ENCODE measurements at regions not wholly inside any gene's neighbourhood (a gene's known extent, or its start where the extent isn't known, plus 50 kb on each side); places are given as distances from the start of the nearest gene placed in this dataset.

DNA sequence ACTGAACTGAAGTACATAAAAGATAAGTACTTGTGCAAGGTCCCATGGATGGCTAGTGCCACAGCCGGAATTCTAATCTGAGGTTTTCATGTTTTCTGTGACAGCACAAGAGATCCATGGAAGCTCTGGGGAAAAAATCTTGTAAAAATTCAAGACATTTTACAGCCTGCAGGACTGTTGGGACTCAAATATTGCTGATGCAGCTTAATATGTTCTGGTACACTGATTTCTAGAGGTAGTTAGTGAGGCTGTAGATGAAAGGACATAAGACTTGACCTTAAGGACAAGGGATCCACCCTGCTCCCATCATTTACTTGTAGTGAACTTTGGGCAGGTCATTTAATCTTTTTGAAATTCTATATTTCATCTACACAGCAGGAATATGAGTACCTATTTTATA is 390.4 kb downstream of the TLE4 start:
- DNase-seq (ENCODE audit: low read depth in 1 of 2, low spot score in 2 of 2) (no peak), FAIRE-seq (no peak)
- H2BK20ac ChIP-seq (ENCODE audit: low read length): no peak overlapping the region
- no peak overlapping the region for H2BK12ac ChIP-seq (ENCODE audit: low read depth, low read length)
- peaks cover 5 to 44% (median 24%) of the 10 kb centered on the region in 4 experiments for H3K27me3 ChIP-seq (replicated peaks in 1 of 4; ENCODE audit: control insufficient read depth in 3 of 4, extremely low read depth in 1 of 4, insufficient read depth in 3 of 4, low read length in 3 of 4)
- H3K79me2 ChIP-seq (ENCODE audit: control insufficient read depth in 1 of 2, insufficient read depth in 2 of 2, low read length in 2 of 2): no peaks in the 10 kb centered on the region
- H4K91ac ChIP-seq (replicated peaks; ENCODE audit: insufficient read length, low read length): no peak overlapping the region
- H3K4ac ChIP-seq (replicated peaks; ENCODE audit: insufficient read length, low read depth, low read length): no peak overlapping the region
- H3K4me2 ChIP-seq (ENCODE audit: insufficient read depth in 1 of 2, low read depth in 2 of 2, low read length in 2 of 2): no peak overlapping the region
- no peak overlapping the region for H2BK5ac ChIP-seq (ENCODE audit: low read depth, low read length)
- no peak overlapping the region for H3K4me3 ChIP-seq (ENCODE audit: extremely low read depth in 1 of 4, insufficient read depth in 2 of 4, low read depth in 3 of 4, low read length in 4 of 4)
- peaks cover 0 to 4% (median 1%) of the 10 kb centered on the region in 4 experiments; a peak in 2 of 7 replicates for H3K4me1 ChIP-seq (replicated peaks in 1 of 4; ENCODE audit: control insufficient read depth in 3 of 4, insufficient read depth in 4 of 4, low read length in 3 of 4)
- no peak overlapping the region for H4K5ac ChIP-seq (ENCODE audit: insufficient read length, low read depth, low read length)
- no peak overlapping the region for H2AK5ac ChIP-seq (ENCODE audit: low read depth, low read length)
- H3K23ac ChIP-seq (ENCODE audit: insufficient read length): no peak overlapping the region
- no peaks in the 10 kb centered on the region for H4K20me1 ChIP-seq (replicated peaks in 1 of 2; ENCODE audit: control insufficient read depth in 1 of 2, insufficient read depth in 2 of 2, low read length in 2 of 2)
- no peak overlapping the region for H2AFZ ChIP-seq (ENCODE audit: low read length)
- ChIA-PET POLR2A (ENCODE audit: partially characterized antibody) (no interaction called here), CTCF (ENCODE audit: partially characterized antibody) (interaction anchor here (1.1 kb wide), 1 partner anchor 9 kb away, joined by 3 read pairs; no protein-coding TSS in a partner anchor)
- WGBS, 2 experiments (ENCODE audit: extremely low coverage in 1 of 2, insufficient coverage in 1 of 2, insufficient read length in 1 of 2, insufficient replicate concordance in 2 of 2, low coverage in 1 of 2, low lambda C conversion rate in 2 of 2, missing lambda C conversion rate in 1 of 2): 100% methylated on average over 1 of the region's 1 CpG; no CpG with 5 or more reads in 1 of the 2 experiments
- H2BK120ac ChIP-seq (replicated peaks; ENCODE audit: low read depth, low read length): no peak overlapping the region
- no peak for TF ChIP-seq TEAD4 (IDR thresholded peaks at IDR 0.05; ENCODE audit: low read depth, low read length)
- no peak for TF ChIP-seq RAD21 (IDR thresholded peaks at IDR 0.05 in 1 of 2, conservative IDR thresholded peaks at IDR 0.05 in 1 of 2; ENCODE audit: low read depth in 2 of 2, low read length in 2 of 2)
- no peak for TF ChIP-seq BCL11A (IDR thresholded peaks at IDR 0.05; ENCODE audit: low read depth in 2 of 2, low read length in 2 of 2)
- peak; percentile 48; the same call in 1 of the 2 replicates for TF ChIP-seq MAFK (IDR thresholded peaks at IDR 0.05; ENCODE audit: low read depth, low read length)
- TF ChIP-seq POLR2AphosphoS5 (IDR thresholded peaks at IDR 0.05; ENCODE audit: low read depth, low read length): no peak
- no peaks in the 10 kb centered on the region for H3K23me2 ChIP-seq (ENCODE audit: low read depth, low read length)
- H3K18ac ChIP-seq (ENCODE audit: extremely low read depth, low read length): no peak overlapping the region
- H3K9me3 ChIP-seq (ENCODE audit: insufficient read depth in 2 of 2, low read depth in 1 of 2, low read length in 1 of 2): no peaks in the 10 kb centered on the region
- H3K79me1 ChIP-seq (ENCODE audit: low read depth, low read length): no peaks in the 10 kb centered on the region
- no peak overlapping the region for H3K56ac ChIP-seq (replicated peaks; ENCODE audit: insufficient read length, low read depth, low read length)
- no peak overlapping the region for H3K9ac ChIP-seq (replicated peaks in 1 of 4; ENCODE audit: extremely low read depth in 1 of 4, low read depth in 3 of 4, low read length in 3 of 4)
- H3K36me3 ChIP-seq (ENCODE audit: control insufficient read depth in 2 of 4, insufficient read depth in 4 of 4, low read length in 3 of 4): no peaks in the 10 kb centered on the region
- no peak overlapping the region for H3K14ac ChIP-seq (ENCODE audit: insufficient read length)
- H2BK15ac ChIP-seq (ENCODE audit: low read length): no peak overlapping the region
- no peak overlapping the region for H4K8ac ChIP-seq (ENCODE audit: extremely low read depth, insufficient read depth, low read length)
- no peak overlapping the region for H3K27ac ChIP-seq (ENCODE audit: low read depth, low read length)
